ENCODE measurements at regions not wholly inside any gene's neighbourhood (a gene's known extent, or its start where the extent isn't known, plus 50 kb on each side); places are given as distances from the start of the nearest gene placed in this dataset.
"Not testable (repeated sequence)": the region's sequence is repeated elsewhere in the genome, so short reads cannot be mapped to it uniquely, and the experiment has no call there.

DNA sequence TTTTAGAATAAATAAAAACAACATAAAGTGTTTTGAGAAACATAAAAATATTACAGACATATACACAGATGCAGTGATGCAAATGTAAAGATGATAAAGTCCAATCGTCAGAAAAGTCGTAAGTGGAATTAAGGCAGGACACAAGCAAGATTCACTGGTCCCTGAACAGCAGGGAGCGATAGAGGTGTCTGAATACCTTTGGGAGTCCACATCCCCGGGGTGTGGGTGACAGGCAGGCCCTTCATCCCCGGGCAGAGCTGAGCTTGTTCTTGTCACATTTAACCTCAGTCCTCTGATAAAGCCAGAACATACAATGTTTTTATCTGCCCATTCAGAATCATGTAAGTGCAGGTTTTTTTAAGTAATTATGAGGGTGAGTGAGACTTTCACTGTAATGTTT, 881.2 kb downstream of the SPATA31A7 start:
- CTCF ChIA-PET; H3K9me3 ChIP-seq (ENCODE audit: control insufficient read depth, insufficient read depth, low read depth, low read length); H3K4me3 ChIP-seq (ENCODE audit: low read depth, low read length); POLR2A ChIA-PET; H3K4me1 ChIP-seq (ENCODE audit: control insufficient read depth, insufficient read depth, low read length); H3K36me3 ChIP-seq (ENCODE audit: control insufficient read depth in 2 of 2, insufficient read depth in 1 of 2, low read length in 2 of 2); H3K27ac ChIP-seq (ENCODE audit: extremely low read depth, low read depth, low read length): not testable (repeated sequence)

DNA sequence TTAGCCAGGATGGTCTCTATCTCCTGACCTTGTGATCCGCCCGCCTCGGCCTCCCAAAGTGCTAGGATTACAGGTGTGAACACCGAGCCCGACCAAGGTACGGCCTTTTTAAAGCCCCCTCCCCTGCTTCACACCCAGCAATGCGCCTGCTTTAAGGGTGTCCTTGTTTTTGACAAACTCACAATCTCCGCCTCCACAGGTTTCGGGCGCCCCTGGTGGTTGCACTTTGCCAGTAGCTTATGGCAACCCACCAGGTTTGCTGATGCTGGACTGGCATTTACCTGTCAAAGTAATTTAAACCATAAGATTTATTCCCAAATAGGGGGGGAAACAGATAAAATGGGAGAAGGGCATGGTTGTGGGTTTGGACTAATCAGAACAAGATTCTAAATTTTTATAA, 883.6 kb downstream of the SPATA31A7 start:
- H3K36me3 ChIP-seq (ENCODE audit: control insufficient read depth in 2 of 2, insufficient read depth in 1 of 2, low read length in 2 of 2); POLR2A ChIA-PET; H3K27ac ChIP-seq (ENCODE audit: extremely low read depth, low read depth, low read length); H3K9me3 ChIP-seq (ENCODE audit: control insufficient read depth, insufficient read depth, low read depth, low read length); H3K4me1 ChIP-seq (ENCODE audit: control insufficient read depth, insufficient read depth, low read length); H3K4me3 ChIP-seq (ENCODE audit: low read depth, low read length); CTCF ChIA-PET: not testable (repeated sequence)

DNA sequence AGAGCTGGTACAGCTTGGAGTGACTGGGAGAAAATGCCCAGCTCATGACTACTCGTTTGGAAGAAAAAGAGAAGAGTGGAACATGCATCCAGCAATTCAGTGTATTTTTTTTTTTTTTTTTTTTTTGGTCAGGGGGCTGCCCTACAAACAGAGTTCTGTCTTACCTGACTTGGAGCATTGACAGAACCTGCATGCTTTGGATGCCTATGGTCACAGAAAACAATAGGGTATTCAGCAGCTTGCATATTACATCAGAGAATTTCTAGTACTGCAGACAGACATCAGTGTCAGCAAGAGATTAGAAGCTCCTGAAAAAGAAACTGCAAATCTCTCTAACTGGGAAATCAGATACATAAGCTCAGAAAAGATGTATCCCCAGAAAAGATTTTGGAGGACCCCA, 894.4 kb downstream of the SPATA31A7 start:
- H3K9me3 ChIP-seq (ENCODE audit: control insufficient read depth, insufficient read depth, low read depth, low read length); POLR2A ChIA-PET; H3K36me3 ChIP-seq (ENCODE audit: control insufficient read depth in 2 of 2, insufficient read depth in 1 of 2, low read length in 2 of 2); H3K4me3 ChIP-seq (ENCODE audit: low read depth, low read length); CTCF ChIA-PET; H3K4me1 ChIP-seq (ENCODE audit: control insufficient read depth, insufficient read depth, low read length); H3K27ac ChIP-seq (ENCODE audit: extremely low read depth, low read depth, low read length): not testable (repeated sequence)

DNA sequence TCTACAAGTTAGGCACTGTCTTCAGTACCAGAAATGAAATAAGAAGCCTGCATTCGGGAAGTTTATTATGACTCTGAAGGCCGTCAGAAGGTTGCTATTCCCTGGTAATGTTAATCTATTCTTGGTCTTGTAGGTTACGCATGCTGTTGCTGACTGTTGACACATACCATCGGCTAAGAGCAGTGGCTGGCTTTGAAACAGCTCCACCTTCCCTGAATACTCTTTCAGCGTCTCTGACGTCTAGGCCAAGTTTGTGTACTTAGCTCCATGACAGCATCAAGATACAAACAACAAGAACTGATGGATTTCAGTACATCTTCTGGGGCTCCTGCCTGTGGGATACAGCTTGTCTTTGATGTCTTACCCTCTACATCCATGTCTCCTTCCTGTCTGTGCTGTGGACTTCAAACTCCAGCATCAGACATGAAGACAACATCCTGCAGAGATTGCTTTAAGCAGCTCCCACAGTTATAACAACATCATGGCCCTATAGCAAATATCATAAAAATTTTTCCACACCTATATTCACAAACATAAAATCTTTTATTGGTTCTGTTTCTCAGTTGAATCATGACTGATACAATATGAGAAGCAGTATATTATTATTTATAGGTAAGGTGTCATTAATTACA, 906.0 kb downstream of the SPATA31A7 start:
- H3K4me1 ChIP-seq (ENCODE audit: control insufficient read depth, insufficient read depth, low read length); H3K36me3 ChIP-seq (ENCODE audit: control insufficient read depth in 2 of 2, insufficient read depth in 1 of 2, low read length in 2 of 2); H3K4me3 ChIP-seq (ENCODE audit: low read depth, low read length); H3K9me3 ChIP-seq (ENCODE audit: control insufficient read depth, insufficient read depth, low read depth, low read length); POLR2A ChIA-PET; H3K27ac ChIP-seq (ENCODE audit: extremely low read depth, low read depth, low read length); CTCF ChIA-PET: not testable (repeated sequence)

DNA sequence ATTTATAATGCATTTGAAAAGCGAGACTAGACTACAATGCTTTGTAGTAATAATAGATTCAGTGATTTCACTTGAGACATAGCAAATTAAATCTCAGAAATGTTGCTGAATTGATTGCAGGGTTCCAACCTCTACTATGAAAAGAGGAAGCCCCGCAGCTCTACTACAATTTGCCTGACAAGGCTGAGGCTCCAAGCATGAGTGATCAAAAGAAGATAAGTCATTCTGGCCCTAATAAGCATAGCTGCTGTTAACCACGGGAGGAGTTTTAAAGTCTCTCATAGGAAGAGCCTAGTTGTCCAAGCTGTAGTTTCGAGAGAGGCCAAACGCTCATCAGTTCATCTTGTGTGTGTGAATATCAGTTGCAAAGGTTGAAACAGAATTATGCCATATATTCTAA, 920.6 kb downstream of the SPATA31A7 start:
- H3K27ac ChIP-seq (ENCODE audit: extremely low read depth, low read depth, low read length); H3K4me1 ChIP-seq (ENCODE audit: control insufficient read depth, insufficient read depth, low read length); H3K36me3 ChIP-seq (ENCODE audit: control insufficient read depth in 2 of 2, insufficient read depth in 1 of 2, low read length in 2 of 2); H3K9me3 ChIP-seq (ENCODE audit: control insufficient read depth, insufficient read depth, low read depth, low read length); POLR2A ChIA-PET; H3K4me3 ChIP-seq (ENCODE audit: low read depth, low read length); CTCF ChIA-PET: not testable (repeated sequence)

DNA sequence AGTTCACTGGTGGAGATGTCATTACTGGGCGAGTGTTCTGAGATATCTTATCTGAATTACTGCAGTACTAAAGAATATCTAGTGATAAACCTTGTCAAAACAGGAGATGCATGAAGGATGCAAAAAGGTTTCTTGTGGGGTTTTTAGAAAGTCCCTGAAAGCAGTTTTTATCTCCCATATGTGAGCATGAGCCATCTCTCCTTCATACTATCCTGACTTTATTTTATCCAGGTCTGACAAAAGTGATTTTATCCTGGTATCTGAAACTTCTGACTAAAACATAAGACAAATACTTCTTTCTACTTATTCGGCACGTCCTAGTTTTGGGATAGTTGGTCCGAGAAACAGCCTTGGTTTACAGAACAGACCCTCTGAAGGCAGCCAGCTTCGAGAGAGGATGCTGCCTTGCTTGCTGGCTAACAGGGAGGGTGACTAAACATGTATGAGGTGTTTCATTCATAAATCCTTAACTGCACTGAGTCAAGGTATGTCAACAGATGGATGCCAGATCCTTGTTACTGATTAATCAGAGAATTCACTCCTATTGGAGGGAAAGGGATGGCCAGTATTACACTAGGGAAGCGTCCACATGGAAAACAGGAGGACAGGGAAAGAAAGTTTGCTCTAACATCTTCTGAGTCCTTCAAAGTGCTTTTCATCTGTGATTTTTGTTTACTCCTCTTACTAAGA, 927.3 kb downstream of the SPATA31A7 start:
- CTCF ChIA-PET: not testable (repeated sequence)

DNA sequence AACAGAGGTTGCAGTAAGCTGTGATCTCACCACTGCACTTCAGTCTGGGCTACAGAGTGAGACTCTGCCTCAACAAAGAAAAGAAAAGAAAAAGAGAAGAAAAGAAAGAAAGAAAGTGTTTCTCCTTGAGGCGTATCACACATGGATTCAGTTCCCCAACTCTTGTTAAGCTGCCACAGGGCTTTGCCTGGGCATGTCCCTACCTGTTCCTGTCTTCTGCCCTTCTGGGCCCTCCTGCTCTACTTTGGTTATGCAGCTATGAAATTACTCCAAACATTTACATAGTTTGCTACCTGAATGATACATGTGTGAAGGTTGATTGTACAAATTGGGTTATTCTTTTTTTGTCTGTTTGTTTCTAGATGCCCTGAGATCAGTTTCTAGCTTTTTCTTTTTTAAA, 929.8 kb downstream of the SPATA31A7 start:
- H3K4me1 ChIP-seq (ENCODE audit: control insufficient read depth, insufficient read depth, low read length); CTCF ChIA-PET; H3K4me3 ChIP-seq (ENCODE audit: low read depth, low read length); H3K36me3 ChIP-seq (ENCODE audit: control insufficient read depth in 2 of 2, insufficient read depth in 1 of 2, low read length in 2 of 2); H3K27ac ChIP-seq (ENCODE audit: extremely low read depth, low read depth, low read length); POLR2A ChIA-PET; H3K9me3 ChIP-seq (ENCODE audit: control insufficient read depth, insufficient read depth, low read depth, low read length): not testable (repeated sequence)

More for the DNA sequence above, 927.3 kb downstream of the SPATA31A7 start:
- H3K36me3 ChIP-seq (ENCODE audit: control insufficient read depth in 2 of 2, insufficient read depth in 1 of 2, low read length in 2 of 2); POLR2A ChIA-PET; H3K4me1 ChIP-seq (ENCODE audit: control insufficient read depth, insufficient read depth, low read length); H3K9me3 ChIP-seq (ENCODE audit: control insufficient read depth, insufficient read depth, low read depth, low read length); H3K4me3 ChIP-seq (ENCODE audit: low read depth, low read length); H3K27ac ChIP-seq (ENCODE audit: extremely low read depth, low read depth, low read length): not testable (repeated sequence)

DNA sequence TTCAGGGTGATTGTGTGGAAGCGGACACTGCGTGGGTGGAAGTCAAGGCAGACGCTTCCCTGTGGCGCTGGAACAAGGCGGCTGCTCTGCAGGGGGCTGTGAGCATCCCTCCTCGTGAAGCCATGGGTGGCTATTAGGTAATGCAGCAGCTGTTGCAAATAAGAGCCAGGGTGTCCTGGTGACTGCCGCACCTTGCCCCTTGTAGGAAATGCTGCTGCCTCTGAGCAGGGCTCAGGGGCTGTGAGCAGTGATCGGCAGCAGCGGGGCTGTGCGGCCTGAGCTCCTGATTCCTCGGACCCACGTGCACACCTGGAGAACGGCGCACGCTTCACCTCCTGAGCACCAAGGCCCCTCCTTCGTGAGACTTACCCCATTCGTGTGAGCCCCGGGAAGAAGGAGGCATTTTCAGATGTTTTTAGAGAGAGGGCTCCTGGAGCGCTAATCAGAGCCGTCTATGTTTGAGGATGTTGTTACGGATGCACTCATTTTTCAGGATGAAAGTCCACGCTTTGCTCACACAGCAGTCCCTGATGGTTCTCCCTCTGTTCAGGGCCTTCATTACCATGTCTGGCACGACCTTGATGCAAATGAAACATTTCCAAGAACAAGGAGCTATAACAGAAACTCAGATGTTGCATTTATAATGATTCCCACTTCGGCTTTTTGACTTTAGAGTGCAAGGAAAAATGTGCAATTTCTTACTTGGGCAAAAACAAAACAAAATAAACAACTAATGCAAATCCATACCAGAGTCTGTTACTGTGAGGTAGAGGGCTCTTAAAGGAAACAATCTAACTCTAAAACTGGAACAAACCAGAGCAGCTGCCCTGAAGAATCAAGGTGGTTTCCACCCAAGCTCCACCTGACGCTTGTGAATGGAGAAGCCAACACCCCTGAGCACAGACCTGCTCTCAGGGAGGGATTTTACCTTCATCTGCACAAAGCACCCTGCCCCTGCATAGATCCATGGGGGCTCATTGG, 936.1 kb downstream of the SPATA31A7 start:
- H3K4me3 ChIP-seq (ENCODE audit: low read depth, low read length); POLR2A ChIA-PET; H3K36me3 ChIP-seq (ENCODE audit: control insufficient read depth in 2 of 2, insufficient read depth in 1 of 2, low read length in 2 of 2); H3K4me1 ChIP-seq (ENCODE audit: control insufficient read depth, insufficient read depth, low read length); CTCF ChIA-PET; H3K27ac ChIP-seq (ENCODE audit: extremely low read depth, low read depth, low read length); H3K9me3 ChIP-seq (ENCODE audit: control insufficient read depth, insufficient read depth, low read depth, low read length): not testable (repeated sequence)

DNA sequence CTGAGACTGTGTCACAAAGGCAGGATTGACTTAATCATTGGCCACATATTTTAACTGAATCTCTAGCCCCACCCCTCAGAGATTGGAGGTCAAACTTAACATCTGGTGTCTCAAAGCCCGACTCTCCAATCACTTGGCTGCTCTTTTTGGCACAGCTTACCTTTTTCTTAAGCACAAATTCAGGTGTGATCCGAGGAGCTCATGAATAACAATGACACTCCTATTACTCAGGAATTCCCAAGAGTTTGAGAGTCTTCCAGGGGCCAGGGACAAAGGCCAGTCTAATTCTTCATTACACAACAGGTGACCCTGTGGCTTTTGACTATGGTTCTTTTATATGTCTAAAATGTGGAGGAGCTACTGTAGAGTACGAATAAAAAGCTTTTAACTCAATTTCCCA, 945.2 kb downstream of the SPATA31A7 start:
- POLR2A ChIA-PET; H3K27ac ChIP-seq (ENCODE audit: extremely low read depth, low read depth, low read length); H3K9me3 ChIP-seq (ENCODE audit: control insufficient read depth, insufficient read depth, low read depth, low read length); H3K4me3 ChIP-seq (ENCODE audit: low read depth, low read length); H3K36me3 ChIP-seq (ENCODE audit: control insufficient read depth in 2 of 2, insufficient read depth in 1 of 2, low read length in 2 of 2); CTCF ChIA-PET; H3K4me1 ChIP-seq (ENCODE audit: control insufficient read depth, insufficient read depth, low read length): not testable (repeated sequence)

DNA sequence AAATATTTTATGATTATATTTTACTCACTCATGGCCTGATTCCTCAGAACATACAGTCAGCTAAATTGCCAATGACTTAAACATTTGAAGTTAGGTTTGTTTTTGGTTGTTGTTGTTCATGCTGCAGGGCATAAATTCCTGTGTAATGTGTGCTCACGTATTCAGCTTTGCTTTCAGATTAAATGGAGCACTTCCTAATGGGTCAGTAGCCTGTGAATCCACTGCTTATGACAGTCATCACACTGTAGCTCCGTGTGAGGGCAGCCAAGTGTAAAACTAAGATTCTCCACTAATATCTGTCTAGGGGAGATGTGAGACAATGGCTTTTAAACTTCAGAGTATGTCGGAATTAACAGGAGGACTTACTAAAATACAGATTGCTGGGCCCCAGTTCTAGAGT, 955.8 kb downstream of the SPATA31A7 start:
- H3K27ac ChIP-seq (ENCODE audit: extremely low read depth, low read depth, low read length); H3K9me3 ChIP-seq (ENCODE audit: control insufficient read depth, insufficient read depth, low read depth, low read length); H3K36me3 ChIP-seq (ENCODE audit: control insufficient read depth in 2 of 2, insufficient read depth in 1 of 2, low read length in 2 of 2); H3K4me3 ChIP-seq (ENCODE audit: low read depth, low read length); H3K4me1 ChIP-seq (ENCODE audit: control insufficient read depth, insufficient read depth, low read length); CTCF ChIA-PET; POLR2A ChIA-PET: not testable (repeated sequence)

Measured in HEK293 (cell line).